ENCODE measurements at regions not wholly inside any gene's neighbourhood (a gene's known extent, or its start where the extent isn't known, plus 50 kb on each side); places are given as distances from the start of the nearest gene placed in this dataset.

GRCh38 chr12:61713121-61713520 lies 547.1 kb upstream of the USP15 start:
- TF ChIP-seq CTCF (conservative IDR thresholded peaks at IDR 0.05) = no peak
- no peak for TF ChIP-seq ZFX (IDR thresholded peaks at IDR 0.05)
